ENCODE measurements at regions not wholly inside any gene's neighbourhood (a gene's known extent, or its start where the extent isn't known, plus 50 kb on each side); places are given as distances from the start of the nearest gene placed in this dataset.
"Not testable (repeated sequence)": the region's sequence is repeated elsewhere in the genome, so short reads cannot be mapped to it uniquely, and the experiment has no call there.

GRCh38 chr17:21815352-21816063, 123.2 kb downstream of the KCNJ18 start:
- no peak for DNase-seq
- CTCF ChIA-PET: no interaction called here
- Mint-ChIP-seq H3K36me3 (no peaks in the 10 kb centered on the region), H3K27me3 (no peaks in the 10 kb centered on the region), H3K4me3 (no peak overlapping the region), H3K4me1 (no peaks in the 10 kb centered on the region), H3K27ac (no peak overlapping the region), H3K9me3 (ENCODE audit: low read depth) (peaks cover 9% of the 10 kb centered on the region)
- ATAC-seq: no peak

GRCh38 chr17:21816592-21817567, 124.6 kb downstream of the KCNJ18 start:
- Mint-ChIP-seq H3K9me3 (ENCODE audit: low read depth) (peaks cover 9% of the 10 kb centered on the region), H3K27me3 (no peaks in the 10 kb centered on the region), H3K4me3 (no peak overlapping the region), H3K36me3 (no peaks in the 10 kb centered on the region), H3K27ac (no peak overlapping the region), H3K4me1 (no peaks in the 10 kb centered on the region)
- no peak for DNase-seq
- no peak for ATAC-seq
- CTCF ChIA-PET: interaction anchor here (0.7 kb wide), 1 partner anchor 331 kb away, joined by 6 read pairs; no protein-coding TSS in a partner anchor

- peaks cover 9% of the 10 kb centered on the region for H3K9me3 Mint-ChIP-seq (ENCODE audit: low read depth)
- no peak for DNase-seq
- no peaks in the 10 kb centered on the region for H3K4me1 Mint-ChIP-seq
- H3K27me3 Mint-ChIP-seq: no peaks in the 10 kb centered on the region
- no peaks in the 10 kb centered on the region for H3K36me3 Mint-ChIP-seq
- H3K27ac Mint-ChIP-seq: no peak overlapping the region
- CTCF ChIA-PET: no interaction called here
- H3K4me3 Mint-ChIP-seq: no peak overlapping the region
- no peak for ATAC-seq
Measured at GRCh38 chr17:21817791-21818364, 125.6 kb downstream of the KCNJ18 start.

- Mint-ChIP-seq H3K4me3 (no peak overlapping the region), H3K27ac (no peak overlapping the region), H3K27me3 (no peaks in the 10 kb centered on the region), H3K36me3 (no peaks in the 10 kb centered on the region), H3K4me1 (no peaks in the 10 kb centered on the region), H3K9me3 (ENCODE audit: low read depth) (peaks cover 3% of the 10 kb centered on the region)
- CTCF ChIA-PET: no interaction called here
- no peak for ATAC-seq
- no peak for DNase-seq
Measured at GRCh38 chr17:21823090-21823489, 130.8 kb downstream of the KCNJ18 start.

- H3K4me1 Mint-ChIP-seq: no peaks in the 10 kb centered on the region
- H3K27ac Mint-ChIP-seq: no peak overlapping the region
- CTCF ChIA-PET: no interaction called here
- H3K27me3 Mint-ChIP-seq: no peaks in the 10 kb centered on the region
- H3K36me3 Mint-ChIP-seq: no peaks in the 10 kb centered on the region
- peaks cover 2% of the 10 kb centered on the region for H3K9me3 Mint-ChIP-seq (ENCODE audit: low read depth)
- DNase-seq (no peak), ATAC-seq (no peak)
- H3K4me3 Mint-ChIP-seq: no peak overlapping the region
Measured at GRCh38 chr17:21823643-21824042, 131.3 kb downstream of the KCNJ18 start.

- DNase-seq: no peak
- no peak overlapping the region for H3K4me3 Mint-ChIP-seq
- peaks cover 5% of the 10 kb centered on the region for H3K36me3 Mint-ChIP-seq
- peaks cover 9% of the 10 kb centered on the region for H3K9me3 Mint-ChIP-seq (ENCODE audit: low read depth)
- H3K27ac Mint-ChIP-seq: peak overlapping the region; percentile 63
- no peak for ATAC-seq
- no peaks in the 10 kb centered on the region for H3K4me1 Mint-ChIP-seq
- CTCF ChIA-PET: no interaction called here
- no peaks in the 10 kb centered on the region for H3K27me3 Mint-ChIP-seq
Measured at GRCh38 chr17:21841839-21842238, 149.5 kb downstream of the KCNJ18 start.

- Mint-ChIP-seq H3K27me3 (no peaks in the 10 kb centered on the region), H3K9me3 (ENCODE audit: low read depth) (peaks cover 9% of the 10 kb centered on the region), H3K27ac (no peak overlapping the region), H3K4me1 (no peaks in the 10 kb centered on the region), H3K4me3 (no peak overlapping the region), H3K36me3 (peaks cover 5% of the 10 kb centered on the region)
- DNase-seq: no peak
- no peak for ATAC-seq
- CTCF ChIA-PET: no interaction called here
Measured at GRCh38 chr17:21842332-21843317, 150.3 kb downstream of the KCNJ18 start.

- Mint-ChIP-seq H3K27me3 (no peaks in the 10 kb centered on the region), H3K4me1 (no peaks in the 10 kb centered on the region), H3K36me3 (peaks cover 5% of the 10 kb centered on the region), H3K4me3 (no peak overlapping the region), H3K27ac (no peak overlapping the region), H3K9me3 (ENCODE audit: low read depth) (peaks cover 11% of the 10 kb centered on the region)
- ATAC-seq (no peak), DNase-seq (no peak)
- CTCF ChIA-PET: no interaction called here
Measured at GRCh38 chr17:21843318-21843865, 151.1 kb downstream of the KCNJ18 start.

GRCh38 chr17:21843951-21844590, 151.7 kb downstream of the KCNJ18 start:
- no peaks in the 10 kb centered on the region for H3K27me3 Mint-ChIP-seq
- no peak overlapping the region for H3K4me3 Mint-ChIP-seq
- H3K4me1 Mint-ChIP-seq: no peaks in the 10 kb centered on the region
- no peak overlapping the region for H3K27ac Mint-ChIP-seq
- ATAC-seq (no peak), DNase-seq (no peak)
- peaks cover 5% of the 10 kb centered on the region for H3K36me3 Mint-ChIP-seq
- CTCF ChIA-PET: no interaction called here
- H3K9me3 Mint-ChIP-seq (ENCODE audit: low read depth): peaks cover 10% of the 10 kb centered on the region

- CTCF ChIA-PET, DNase-seq, H3K4me1 Mint-ChIP-seq, H3K36me3 Mint-ChIP-seq, H3K27me3 Mint-ChIP-seq, ATAC-seq, H3K27ac Mint-ChIP-seq, H3K4me3 Mint-ChIP-seq: not testable (repeated sequence)
- H3K9me3 Mint-ChIP-seq (ENCODE audit: low read depth): peaks cover 13% of the 10 kb centered on the region
Measured at GRCh38 chr17:21848510-21848909, 156.2 kb downstream of the KCNJ18 start.

GRCh38 chr17:21849030-21849429, 156.7 kb downstream of the KCNJ18 start:
- H3K36me3 Mint-ChIP-seq, H3K27me3 Mint-ChIP-seq, DNase-seq, ATAC-seq, H3K27ac Mint-ChIP-seq, H3K4me1 Mint-ChIP-seq, CTCF ChIA-PET, H3K4me3 Mint-ChIP-seq: not testable (repeated sequence)
- H3K9me3 Mint-ChIP-seq (ENCODE audit: low read depth): peaks cover 13% of the 10 kb centered on the region

GRCh38 chr17:21850614-21851013, 158.3 kb downstream of the KCNJ18 start:
- not testable (repeated sequence) for H3K36me3 Mint-ChIP-seq, H3K4me1 Mint-ChIP-seq, H3K4me3 Mint-ChIP-seq

More at GRCh38 chr17:21850614-21851013, 158.3 kb downstream of the KCNJ18 start:
- CTCF ChIA-PET; H3K27me3 Mint-ChIP-seq; H3K9me3 Mint-ChIP-seq (ENCODE audit: low read depth); H3K27ac Mint-ChIP-seq; DNase-seq; ATAC-seq: not testable (repeated sequence)
